K562 (cell line): ENCODE measurements at regions not wholly inside any gene's neighbourhood (a gene's known extent, or its start where the extent isn't known, plus 50 kb on each side); places are given as distances from the start of the nearest gene placed in this dataset.

Experiments
- ATAC-seq: fragments of 200-7000 bp; cut with Tn5 transposase; 3 replicates; pipeline ENCODE4 v1.9.1; 2020; ENCODE audit warnings: moderate library complexity
- BruUV-seq: library from RNA; stranded (reverse); fragments of 400-500 nt; replicated peaks from 2 replicates; lab custom pipeline; 2021; lab: Mats Ljungman, UMichigan
- CTCF ChIA-PET: fragments of 300-600 bp; formaldehyde crosslinking; extraction: SDS; loops from one replicate; lab custom pipeline; 2021; ENCODE audit warnings: low intra/inter-chr PET ratio; lab: Yijun Ruan, JAX
- POLR2A ChIA-PET: fragments of 300-600, 350-650 bp; sonication (Branson Sonifier 250); formaldehyde crosslinking; extraction: SDS; loops from one replicate; lab custom pipeline; 2021; ENCODE audit warnings: antibody characterized with exemption, inconsistent platforms; lab: Yijun Ruan, JAX
- DNase-seq, 4 experiments: peaks; one replicate each; pipeline versions ENCODE4 v3.0.0 to v3.0.0-alpha.2; 2011 to 2018; ENCODE audit warnings: low spot score in 3 of 4, mixed read lengths in 3 of 4; ENCODE audit errors: extremely low read depth in 1 of 4
- FAIRE-seq: peaks from 2 replicates; lab custom pipeline; 2011; peaks lifted over from hg19 to GRCh38; lab: Jason Lieb, UNC
- H2AFZ ChIP-seq: 2 replicates; pipeline ENCODE4 v1.6.0; 2011; ENCODE audit warnings: low read depth, low read length, control low read depth, inconsistent platforms
- H3K27ac ChIP-seq: fragments of 200-600 bp; 3 replicates; pipeline ENCODE4 v1.8.0; 2011; ENCODE audit warnings: low read depth, mild to moderate bottlenecking, control low read depth, inconsistent platforms, low read length, moderate library complexity, mixed read lengths; ENCODE audit errors: extremely low read depth
- H3K27me3 ChIP-seq, 2 experiments: fragments of 300-600 bp in 1 of 2; 2 replicates in 1 of 2; 3 replicates in 1 of 2; pipeline versions ENCODE4 v1.6.0 to v1.8.0; 2011; ENCODE audit warnings: inconsistent platforms in 2 of 2, low read length in 2 of 2, mild to moderate bottlenecking in 1 of 2, mixed read lengths in 1 of 2, moderate library complexity in 1 of 2; ENCODE audit not compliant: control insufficient read depth in 2 of 2, insufficient read depth in 2 of 2
- H3K36me3 ChIP-seq: fragments of 300-600 bp; 3 replicates; pipeline ENCODE4 v1.8.0; 2011; ENCODE audit warnings: mild to moderate bottlenecking, low read length, inconsistent platforms; ENCODE audit not compliant: control insufficient read depth, insufficient read depth
- H3K4me1 ChIP-seq, 2 experiments: fragments of 200-600 bp in 1 of 2; replicated peaks in 1 of 2; 2 replicates in 1 of 2; 3 replicates in 1 of 2; pipeline versions ENCODE4 v1.5.1 to v1.8.0; 2011; ENCODE audit warnings: inconsistent platforms in 2 of 2, low read length in 2 of 2, mild to moderate bottlenecking in 1 of 2, mixed read lengths in 1 of 2, moderate library complexity in 1 of 2; ENCODE audit not compliant: control insufficient read depth in 2 of 2, insufficient read depth in 2 of 2
- H3K4me2 ChIP-seq: 2 replicates; pipeline ENCODE4 v1.6.1; 2011; ENCODE audit warnings: low read length, control low read depth, inconsistent platforms, mixed read lengths; ENCODE audit not compliant: insufficient read depth
- H3K4me3 ChIP-seq: fragments of 200-600 bp; sonication (generic), shearing (Covaris generic); 2 replicates; pipeline ENCODE4 v1.5.1; 2016; ENCODE audit warnings: control low read depth, inconsistent platforms
- H3K79me2 ChIP-seq: fragments of 200-600 bp; 3 replicates; pipeline ENCODE4 v1.8.0; 2011; ENCODE audit warnings: low read length, inconsistent platforms; ENCODE audit not compliant: control insufficient read depth, insufficient read depth
- H3K9ac ChIP-seq, 2 experiments: 2 replicates each; pipeline versions ENCODE4 v1.6.0 to v1.6.1; 2011; ENCODE audit warnings: low read depth in 2 of 2, low read length in 2 of 2, control low read depth in 1 of 2, inconsistent platforms in 1 of 2, mild to moderate bottlenecking in 1 of 2, mixed read lengths in 1 of 2; ENCODE audit not compliant: insufficient read depth in 1 of 2
- H3K9me1 ChIP-seq: one replicate; pipeline ENCODE4 v1.6.0; 2011; ENCODE audit warnings: inconsistent platforms, mild to moderate bottlenecking, low read length, moderate library complexity; ENCODE audit not compliant: control insufficient read depth, insufficient read depth
- H3K9me3 ChIP-seq: replicated peaks from 2 replicates; pipeline ENCODE4 v1.5.1; 2011; ENCODE audit warnings: low read depth, low read length, inconsistent platforms; ENCODE audit not compliant: control insufficient read depth, insufficient read depth
- H4K20me1 ChIP-seq: replicated peaks from 2 replicates; pipeline ENCODE4 v1.6.1; 2011; ENCODE audit warnings: low read length, inconsistent platforms, mixed read lengths; ENCODE audit not compliant: control insufficient read depth, insufficient read depth
- CEBPZ ChIP-seq: fragments of 150-350 bp; IDR thresholded peaks from 2 replicates; pipeline ENCODE4 v1.6.1; 2014; ENCODE audit warnings: low read depth, mild to moderate bottlenecking, low read length, borderline replicate concordance
- CREB3L1 ChIP-seq: fragments of 450-650 bp; IDR thresholded peaks from 2 replicates; pipeline ENCODE4 v1.6.1; 2014; ENCODE audit warnings: low read depth, mild to moderate bottlenecking, moderate library complexity, borderline replicate concordance
- EP400 ChIP-seq: fragments of 450-650 bp; IDR thresholded peaks from 2 replicates; pipeline ENCODE4 v1.6.1; 2017; ENCODE audit warnings: antibody characterized with exemption, mild to moderate bottlenecking, moderate library complexity
- GATAD2B ChIP-seq: fragments of 450-650 bp; IDR thresholded peaks from 2 replicates; pipeline ENCODE4 v1.6.1; 2017; ENCODE audit warnings: mild to moderate bottlenecking, borderline replicate concordance
- HDAC8 ChIP-seq: fragments of 450-650 bp; IDR thresholded peaks from 2 replicates; pipeline ENCODE4 v1.6.1; 2016; ENCODE audit warnings: mild to moderate bottlenecking, missing genetic modification characterization, moderate library complexity, missing compliant biosample characterization
- TAF7 ChIP-seq: fragments of 450-650 bp; IDR thresholded peaks from 2 replicates; pipeline ENCODE4 v1.6.1; 2016; ENCODE audit warnings: missing genetic modification characterization, missing compliant biosample characterization
- TCFL5 ChIP-seq: fragments of 250-450 bp; sonication (Bioruptor Pico); conservative IDR thresholded peaks from 2 replicates; pipeline ENCODE4 v1.6.1; 2021; ENCODE audit warnings: mild to moderate bottlenecking, moderate library complexity, matching md5 sums
- ZNF561 ChIP-seq: fragments of 450-650 bp; formaldehyde crosslinking; conservative IDR thresholded peaks from 2 replicates; pipeline ENCODE4 v1.4.0; 2020; ENCODE audit warnings: mild to moderate bottlenecking, moderate library complexity
- ZNF668 ChIP-seq: fragments of 250-450 bp; sonication (Bioruptor Pico); IDR thresholded peaks from 2 replicates; pipeline ENCODE4 v1.8.0; 2022; ENCODE audit warnings: mild to moderate bottlenecking, inconsistent platforms
- ZNF79 ChIP-seq: fragments of 250-450 bp; sonication (Bioruptor Pico); IDR thresholded peaks from 2 replicates; pipeline ENCODE4 v1.4.0; 2020; ENCODE audit warnings: low read depth, mild to moderate bottlenecking, moderate library complexity
- WGBS: fragments of 100-300 bp; shearing (Covaris generic); methylation state at CpG from one replicate; pipeline ENCODE4 v1.1.6; 2016; ENCODE audit warnings: low coverage, mixed read lengths; ENCODE audit not compliant: insufficient coverage; ENCODE audit errors: missing lambda C conversion rate; 5-methylcytosine and 5-hydroxymethylcytosine counted together
- in situ Hi-C: fragments of 300-500 bp; cut with MboI; formaldehyde crosslinking; loops from 4 replicates; pipeline ENCODE4 v1.15.0; 2018; ENCODE audit warnings: inconsistent platforms, mixed read lengths
- intact Hi-C: fragments of 100-400 bp; cut with micrococcal nuclease; formaldehyde crosslinking; loops from 2 replicates; pipeline ENCODE4 v1.14.2; 2022

GRCh38 chr5:93010616-93011015 is 570.4 kb downstream of the NR2F1-AS1 start:
- no TSS peak for BruUV-seq
- ChIA-PET POLR2A (no interaction called here), CTCF (no interaction called here)
- no peaks in the 10 kb centered on the region for H4K20me1 ChIP-seq
- WGBS = 0% methylated on average over 1 of the region's 1 CpG
- no peak overlapping the region for H3K4me2 ChIP-seq
- in situ Hi-C loops = no loop called here
- no peaks in the 10 kb centered on the region for H3K36me3 ChIP-seq
- no peak overlapping the region for H3K9ac ChIP-seq
- no peak overlapping the region for H3K27ac ChIP-seq
- FAIRE-seq (no peak), ATAC-seq (no peak), DNase-seq (no peak)
- no peaks in the 10 kb centered on the region for H3K9me1 ChIP-seq
- H3K4me1 ChIP-seq = no peaks in the 10 kb centered on the region
- TF ChIP-seq EP400 (no peak), CEBPZ (no peak), ZNF561 (CRISPR knock-in tag) (no peak), CREB3L1 (no peak), TAF7 (tag) (no peak), ZNF79 (CRISPR knock-in tag) (no peak), HDAC8 (no peak), GATAD2B (no peak), TCFL5 (CRISPR knock-in tag) (no peak), ZNF668 (CRISPR knock-in tag) (no peak)
- no peak overlapping the region for H3K4me3 ChIP-seq
- H3K9me3 ChIP-seq = no peaks in the 10 kb centered on the region
- intact Hi-C loops = no loop called here
- no peak overlapping the region for H2AFZ ChIP-seq
- H3K27me3 ChIP-seq = no peaks in the 10 kb centered on the region
- H3K79me2 ChIP-seq = no peaks in the 10 kb centered on the region
